SK-N-SH (cell line): ENCODE measurements at regions not wholly inside any gene's neighbourhood (a gene's known extent, or its start where the extent isn't known, plus 50 kb on each side); places are given as distances from the start of the nearest gene placed in this dataset.

Experiments
- CTCF ChIA-PET: fragments of 300-600, 350-600 bp; formaldehyde crosslinking; extraction: SDS; loops from one replicate; lab custom pipeline; 2021; lab: Yijun Ruan, JAX
- POLR2A ChIA-PET: fragments of 350-600 bp; sonication (Branson Sonifier 250); formaldehyde crosslinking; extraction: SDS; loops from one replicate; lab custom pipeline; 2020; ENCODE audit warnings: antibody characterized with exemption, inconsistent platforms; lab: Yijun Ruan, JAX
- DNase-seq: peaks from one replicate; pipeline ENCODE4 v3.0.0; 2012
- H2AFZ ChIP-seq: fragments of 200-600 bp; sonication (generic); 2 replicates; pipeline ENCODE4 v1.8.1; 2016; ENCODE audit warnings: antibody characterized with exemption, mild to moderate bottlenecking, low read depth
- H3F3A ChIP-seq: fragments of 200-600 bp; sonication (generic); replicated peaks from 2 replicates; pipeline ENCODE3; 2016; ENCODE audit warnings: antibody characterized with exemption, mild to moderate bottlenecking; ENCODE audit not compliant: insufficient read depth
- H3K27ac ChIP-seq, 2 experiments: fragments of 200-500 bp in 1 of 2; fragments of 200-600 bp in 1 of 2; sonication (Bioruptor generic) in 1 of 2; sonication (generic), shearing (Covaris generic) in 1 of 2; 2 replicates each; pipeline versions ENCODE4 v1.5.1 to v1.6.1; 2014 to 2016; ENCODE audit warnings: low read depth in 2 of 2, inconsistent platforms in 1 of 2, low read length in 1 of 2, mild to moderate bottlenecking in 1 of 2, mixed read lengths in 1 of 2
- H3K27me3 ChIP-seq: fragments of 200-600 bp; sonication (generic), shearing (Covaris generic); 2 replicates; pipeline ENCODE4 v1.6.1; 2016; ENCODE audit warnings: mixed run types; ENCODE audit not compliant: insufficient read depth
- H3K36me3 ChIP-seq, 2 experiments: fragments of 200-500 bp in 1 of 2; fragments of 200-600 bp in 1 of 2; sonication (Bioruptor generic) in 1 of 2; sonication (generic) in 1 of 2; replicated peaks in 1 of 2; 2 replicates each; pipeline versions ENCODE3 to v1.5.1; 2014 to 2016; ENCODE audit warnings: low read length in 1 of 2, mild to moderate bottlenecking in 1 of 2; ENCODE audit not compliant: insufficient read depth in 2 of 2, control insufficient read depth in 1 of 2
- H3K4me1 ChIP-seq, 2 experiments: fragments of 200-500 bp in 1 of 2; fragments of 200-600 bp in 1 of 2; sonication (Bioruptor generic) in 1 of 2; sonication (generic), shearing (Covaris generic) in 1 of 2; 2 replicates each; pipeline versions ENCODE4 v1.5.1 to v1.6.1; 2014 to 2016; ENCODE audit warnings: low read depth in 1 of 2, low read length in 1 of 2, mixed run types in 1 of 2; ENCODE audit not compliant: insufficient read depth in 2 of 2, control insufficient read depth in 1 of 2
- H3K4me2 ChIP-seq: fragments of 200-600 bp; sonication (generic), shearing (Covaris generic); 2 replicates; pipeline ENCODE4 v1.6.1; 2017; ENCODE audit warnings: mixed run types
- H3K4me3 ChIP-seq, 2 experiments: fragments of 200-500 bp in 1 of 2; fragments of 200-600 bp in 1 of 2; sonication (Bioruptor generic) in 1 of 2; sonication (generic), shearing (Covaris generic) in 1 of 2; 2 replicates each; pipeline versions ENCODE4 v1.5.1 to v1.8.1; 2014 to 2016; ENCODE audit warnings: low read depth in 2 of 2, inconsistent platforms in 1 of 2, low read length in 1 of 2, mild to moderate bottlenecking in 1 of 2, mixed read lengths in 1 of 2, moderate library complexity in 1 of 2
- H3K79me2 ChIP-seq: fragments of 200-600 bp; sonication (generic); 2 replicates; pipeline ENCODE4 v1.8.1; 2017; ENCODE audit warnings: mild to moderate bottlenecking; ENCODE audit not compliant: insufficient read depth
- H3K9ac ChIP-seq: fragments of 200-600 bp; sonication (generic); 2 replicates; pipeline ENCODE4 v1.6.1; 2017; ENCODE audit warnings: mixed run types
- H3K9me2 ChIP-seq: fragments of 200-600 bp; sonication (generic); 2 replicates; pipeline ENCODE4 v1.6.1; 2017; ENCODE audit warnings: mixed run types
- H3K9me3 ChIP-seq: fragments of 200-600 bp; sonication (generic); 2 replicates; pipeline ENCODE4 v1.6.1; 2017; ENCODE audit warnings: mixed run types, mild to moderate bottlenecking, moderate library complexity
- H4K20me1 ChIP-seq: fragments of 200-600 bp; sonication (generic); 2 replicates; pipeline ENCODE4 v1.6.1; 2017; ENCODE audit warnings: mild to moderate bottlenecking, mixed run types; ENCODE audit not compliant: insufficient read depth
- CTCF ChIP-seq: fragments of 200-600 bp; sonication (generic); IDR thresholded peaks from 2 replicates; pipeline ENCODE4 v1.6.1; 2017; ENCODE audit warnings: antibody characterized with exemption, mild to moderate bottlenecking, moderate library complexity
- EP300 ChIP-seq, 2 experiments: IDR thresholded peaks; 2 replicates each; pipeline versions ENCODE4 v1.4.0 to v1.6.1; 2012; ENCODE audit warnings: borderline replicate concordance in 1 of 2, low read depth in 1 of 2, low read length in 1 of 2
- FOSL2 ChIP-seq: IDR thresholded peaks from 2 replicates; pipeline ENCODE4 v1.4.0; 2012; ENCODE audit warnings: low read depth, mild to moderate bottlenecking, moderate library complexity, borderline replicate concordance
- GABPA ChIP-seq: IDR thresholded peaks from 2 replicates; pipeline ENCODE4 v1.4.0; 2012; ENCODE audit warnings: low read depth, mild to moderate bottlenecking
- MXI1 ChIP-seq: IDR thresholded peaks from 2 replicates; pipeline ENCODE4 v1.6.1; 2012; ENCODE audit warnings: mild to moderate bottlenecking, low read depth, low read length, improper control_type of control experiment
- REST ChIP-seq: IDR thresholded peaks from 2 replicates; pipeline ENCODE4 v1.6.1; 2012; ENCODE audit warnings: mild to moderate bottlenecking, low read depth, low read length, moderate library complexity
- RFX5 ChIP-seq: IDR thresholded peaks from 2 replicates; pipeline ENCODE4 v1.6.1; 2012; ENCODE audit warnings: mild to moderate bottlenecking, improper control_type of control experiment, low read length
- SIN3A ChIP-seq: IDR thresholded peaks from 2 replicates; pipeline ENCODE4 v1.6.1; 2012; ENCODE audit warnings: low read depth, mild to moderate bottlenecking, low read length, moderate library complexity, borderline replicate concordance
- TCF12 ChIP-seq: IDR thresholded peaks from 2 replicates; pipeline ENCODE4 v1.4.0; 2012
- USF1 ChIP-seq: IDR thresholded peaks from 2 replicates; pipeline ENCODE4 v1.4.0; 2012; ENCODE audit warnings: low read depth, borderline replicate concordance
- WGBS: methylation state at CpG from one replicate; pipeline ENCODE4 v1.1.6; 2017; ENCODE audit warnings: low lambda C conversion rate; 5-methylcytosine and 5-hydroxymethylcytosine counted together

- Histone ChIP-seq H3K9me2 (no peaks in the 10 kb centered on the region), H2AFZ (no peak overlapping the region), H3K36me3 (no peaks in the 10 kb centered on the region), H3K4me3 (no peak overlapping the region), H3K4me2 (no peak overlapping the region), H3K9me3 (no peaks in the 10 kb centered on the region), H3K9ac (no peak overlapping the region), H3K27ac (no peak overlapping the region), H3K27me3 (no peaks in the 10 kb centered on the region), H4K20me1 (no peaks in the 10 kb centered on the region), H3K4me1 (no peaks in the 10 kb centered on the region), H3F3A (no peaks in the 10 kb centered on the region), H3K79me2 (no peaks in the 10 kb centered on the region)
- CTCF ChIA-PET: no interaction called here
- 4% methylated on average over 3 of the region's 3 CpGs for WGBS
- no peak for DNase-seq
- POLR2A ChIA-PET: no interaction called here
- TF ChIP-seq GABPA: no peak
- no peak for TF ChIP-seq TCF12
- no peak for TF ChIP-seq RFX5
- TF ChIP-seq SIN3A: no peak
- TF ChIP-seq CTCF: no peak
- TF ChIP-seq EP300 (IDR thresholded peaks at IDR 0.05; ENCODE audit: borderline replicate concordance in 1 of 2, low read depth in 1 of 2, low read length in 1 of 2): no peak
- no peak for TF ChIP-seq FOSL2
These were observed 404.7 kb upstream of the SEL1L start for GRCh38 chr14:81938341-81938740.

GRCh38 chr14:81940651-81941050 is 407.0 kb upstream of the SEL1L start:
- no peak for TF ChIP-seq MXI1
- no peak for TF ChIP-seq USF1
- TF ChIP-seq REST: no peak
- WGBS: 0% methylated on average over 1 of the region's 1 CpG
- CTCF ChIA-PET: interaction anchor here (1.0 to 1.4 kb wide), 2 partner anchors 30 to 50 kb away, joined by 3 to 4 read pairs; no protein-coding TSS in a partner anchor
- no peak overlapping the region for H3K4me3 ChIP-seq
- 0 out of 2 replicates have a peak, but pooled peaks cover 7% of the 10 kb centered on the region for H3K9me3 ChIP-seq
- H3K9ac ChIP-seq: no peak overlapping the region
- H3K79me2 ChIP-seq: no peaks in the 10 kb centered on the region
- H2AFZ ChIP-seq: no peak overlapping the region
- no peaks in the 10 kb centered on the region for H3K9me2 ChIP-seq
- no peaks in the 10 kb centered on the region for H4K20me1 ChIP-seq
- H3K4me2 ChIP-seq: no peak overlapping the region
- DNase-seq: no peak
- H3K27me3 ChIP-seq: no peaks in the 10 kb centered on the region
- H3K36me3 ChIP-seq: no peaks in the 10 kb centered on the region
- H3K4me1 ChIP-seq: no peaks in the 10 kb centered on the region
- H3F3A ChIP-seq: no peaks in the 10 kb centered on the region
- POLR2A ChIA-PET: no interaction called here
- H3K27ac ChIP-seq: no peak overlapping the region
